ENCODE measurements at regions not wholly inside any gene's neighbourhood (a gene's known extent, or its start where the extent isn't known, plus 50 kb on each side); places are given as distances from the start of the nearest gene placed in this dataset.

DNA sequence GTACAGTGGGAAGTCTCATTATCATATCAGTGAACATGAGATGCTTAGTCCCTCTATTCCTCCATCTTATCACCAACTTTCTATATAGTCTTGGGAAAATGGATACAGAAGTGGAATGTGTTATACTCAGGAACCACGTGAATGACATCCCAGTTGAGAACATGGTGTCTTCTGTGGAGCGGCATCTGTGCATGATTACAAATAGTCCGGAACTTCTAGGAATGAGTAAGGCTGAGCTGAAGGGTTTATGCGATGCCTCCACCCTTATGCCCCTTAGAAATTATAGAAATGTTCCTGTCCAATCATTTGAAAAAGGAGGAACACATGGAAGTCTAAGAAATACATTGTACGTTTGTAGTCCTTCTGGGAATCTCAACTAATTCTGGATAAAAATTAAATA lies 64.8 kb upstream of the TMEM108 start:
- Histone ChIP-seq H3K4me3 (ENCODE audit: low read depth in 2 of 2, low read length in 1 of 2) (no peak overlapping the region), H3K9me3 (no peaks in the 10 kb centered on the region), H3K9ac (no peak overlapping the region), H3K4me1 (ENCODE audit: control insufficient read depth in 1 of 2, insufficient read depth in 2 of 2, low read depth in 1 of 2, low read length in 1 of 2) (no peaks in the 10 kb centered on the region), H4K20me1 (ENCODE audit: insufficient read depth) (no peaks in the 10 kb centered on the region), H3K36me3 (replicated peaks in 1 of 2; ENCODE audit: control insufficient read depth in 1 of 2, insufficient read depth in 2 of 2, low read length in 1 of 2) (no peaks in the 10 kb centered on the region), H3K27me3 (ENCODE audit: insufficient read depth) (peaks cover 4% of the 10 kb centered on the region; the same call in 1 of the 2 replicates), H3K9me2 (no peaks in the 10 kb centered on the region), H2AFZ (ENCODE audit: low read depth) (no peak overlapping the region), H3K4me2 (no peak overlapping the region), H3K79me2 (ENCODE audit: insufficient read depth) (no peaks in the 10 kb centered on the region), H3K27ac (ENCODE audit: low read depth in 2 of 2, low read length in 1 of 2) (no peak overlapping the region), H3F3A (replicated peaks; ENCODE audit: insufficient read depth) (no peaks in the 10 kb centered on the region)
- WGBS (ENCODE audit: low lambda C conversion rate): 65% methylated on average over 5 of the region's 5 CpGs
- DNase-seq: no peak
- no peak for TF ChIP-seq RFX5 (IDR thresholded peaks at IDR 0.05; ENCODE audit: low read length)
- TF ChIP-seq, protein P1, sequence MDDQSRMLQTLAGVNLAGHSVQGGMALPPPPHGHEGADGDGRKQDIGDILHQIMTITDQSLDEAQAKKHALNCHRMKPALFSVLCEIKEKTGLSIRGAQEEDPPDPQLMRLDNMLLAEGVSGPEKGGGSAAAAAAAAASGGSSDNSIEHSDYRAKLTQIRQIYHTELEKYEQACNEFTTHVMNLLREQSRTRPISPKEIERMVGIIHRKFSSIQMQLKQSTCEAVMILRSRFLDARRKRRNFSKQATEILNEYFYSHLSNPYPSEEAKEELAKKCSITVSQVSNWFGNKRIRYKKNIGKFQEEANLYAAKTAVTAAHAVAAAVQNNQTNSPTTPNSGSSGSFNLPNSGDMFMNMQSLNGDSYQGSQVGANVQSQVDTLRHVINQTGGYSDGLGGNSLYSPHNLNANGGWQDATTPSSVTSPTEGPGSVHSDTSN (IDR thresholded peaks at IDR 0.05): no peak
- TF ChIP-seq, protein P2, sequence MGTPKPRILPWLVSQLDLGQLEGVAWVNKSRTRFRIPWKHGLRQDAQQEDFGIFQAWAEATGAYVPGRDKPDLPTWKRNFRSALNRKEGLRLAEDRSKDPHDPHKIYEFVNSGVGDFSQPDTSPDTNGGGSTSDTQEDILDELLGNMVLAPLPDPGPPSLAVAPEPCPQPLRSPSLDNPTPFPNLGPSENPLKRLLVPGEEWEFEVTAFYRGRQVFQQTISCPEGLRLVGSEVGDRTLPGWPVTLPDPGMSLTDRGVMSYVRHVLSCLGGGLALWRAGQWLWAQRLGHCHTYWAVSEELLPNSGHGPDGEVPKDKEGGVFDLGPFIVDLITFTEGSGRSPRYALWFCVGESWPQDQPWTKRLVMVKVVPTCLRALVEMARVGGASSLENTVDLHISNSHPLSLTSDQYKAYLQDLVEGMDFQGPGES (IDR thresholded peaks at IDR 0.05; ENCODE audit: low read depth, low read length): no peak
- TF ChIP-seq JUND (IDR thresholded peaks at IDR 0.05): no peak
- TF ChIP-seq EZH2phosphoT487 (IDR thresholded peaks at IDR 0.05; ENCODE audit: borderline replicate concordance, low read depth): no peak
- no peak for TF ChIP-seq NFIC (IDR thresholded peaks at IDR 0.05; ENCODE audit: borderline replicate concordance)
- TF ChIP-seq, protein P3, sequence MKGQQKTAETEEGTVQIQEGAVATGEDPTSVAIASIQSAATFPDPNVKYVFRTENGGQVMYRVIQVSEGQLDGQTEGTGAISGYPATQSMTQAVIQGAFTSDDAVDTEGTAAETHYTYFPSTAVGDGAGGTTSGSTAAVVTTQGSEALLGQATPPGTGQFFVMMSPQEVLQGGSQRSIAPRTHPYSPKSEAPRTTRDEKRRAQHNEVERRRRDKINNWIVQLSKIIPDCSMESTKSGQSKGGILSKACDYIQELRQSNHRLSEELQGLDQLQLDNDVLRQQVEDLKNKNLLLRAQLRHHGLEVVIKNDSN (IDR thresholded peaks at IDR 0.05; ENCODE audit: borderline replicate concordance, low read depth): no peak
- TF ChIP-seq FOXM1 (IDR thresholded peaks at IDR 0.05; ENCODE audit: low read depth): no peak
- TF ChIP-seq, protein P4, sequence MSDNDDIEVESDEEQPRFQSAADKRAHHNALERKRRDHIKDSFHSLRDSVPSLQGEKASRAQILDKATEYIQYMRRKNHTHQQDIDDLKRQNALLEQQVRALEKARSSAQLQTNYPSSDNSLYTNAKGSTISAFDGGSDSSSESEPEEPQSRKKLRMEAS (IDR thresholded peaks at IDR 0.05; ENCODE audit: low read depth): no peak
- no peak for TF ChIP-seq RCOR1 (IDR thresholded peaks at IDR 0.05; ENCODE audit: low read length)
- TF ChIP-seq SMC3 (IDR thresholded peaks at IDR 0.05; ENCODE audit: low read depth, low read length): no peak
- no peak for TF ChIP-seq NRF1 (IDR thresholded peaks at IDR 0.05; ENCODE audit: low read depth, low read length)
- TF ChIP-seq GABPA (IDR thresholded peaks at IDR 0.05; ENCODE audit: low read depth): no peak
- CTCF ChIA-PET: no interaction called here
- POLR2A ChIA-PET: no interaction called here

DNA sequence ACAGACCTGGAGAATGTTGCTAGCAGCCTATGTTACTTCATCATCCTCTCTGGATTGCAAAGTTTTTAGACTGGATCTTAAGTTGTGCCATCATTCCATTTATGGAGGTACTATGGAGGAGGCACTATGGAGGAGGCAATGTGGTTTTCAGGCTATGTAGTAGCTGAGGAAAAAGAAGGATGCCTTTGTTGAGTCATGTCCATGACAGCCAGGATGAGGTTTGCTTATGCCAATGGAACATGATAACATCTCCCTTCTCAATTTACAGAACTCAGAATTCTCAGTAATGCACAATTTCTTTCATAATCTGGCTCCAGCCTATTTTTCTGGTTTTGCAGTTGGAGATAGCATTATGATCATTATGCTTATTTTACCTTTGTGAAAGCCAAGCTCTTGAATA lies 65.9 kb upstream of the TMEM108 start:
- CTCF ChIA-PET: no interaction called here
- Histone ChIP-seq H3K27me3 (ENCODE audit: insufficient read depth) (peaks cover 7% of the 10 kb centered on the region; the same call in 1 of the 2 replicates), H3K4me1 (ENCODE audit: control insufficient read depth in 1 of 2, insufficient read depth in 2 of 2, low read depth in 1 of 2, low read length in 1 of 2) (no peaks in the 10 kb centered on the region), H4K20me1 (ENCODE audit: insufficient read depth) (no peaks in the 10 kb centered on the region), H2AFZ (ENCODE audit: low read depth) (no peak overlapping the region), H3K36me3 (replicated peaks in 1 of 2; ENCODE audit: control insufficient read depth in 1 of 2, insufficient read depth in 2 of 2, low read length in 1 of 2) (no peaks in the 10 kb centered on the region), H3F3A (replicated peaks; ENCODE audit: insufficient read depth) (no peaks in the 10 kb centered on the region), H3K79me2 (ENCODE audit: insufficient read depth) (no peaks in the 10 kb centered on the region), H3K9me2 (no peaks in the 10 kb centered on the region), H3K9ac (no peak overlapping the region), H3K27ac (ENCODE audit: low read depth in 2 of 2, low read length in 1 of 2) (no peak overlapping the region), H3K4me3 (ENCODE audit: low read depth in 2 of 2, low read length in 1 of 2) (no peak overlapping the region), H3K4me2 (no peak overlapping the region), H3K9me3 (no peaks in the 10 kb centered on the region)
- DNase-seq: no peak
- POLR2A ChIA-PET: no interaction called here
- TF ChIP-seq ELF1 (IDR thresholded peaks at IDR 0.05): no peak
- TF ChIP-seq FOXM1 (IDR thresholded peaks at IDR 0.05; ENCODE audit: low read depth): no peak
- TF ChIP-seq SIN3A (IDR thresholded peaks at IDR 0.05; ENCODE audit: borderline replicate concordance, low read depth, low read length): no peak
- no peak for TF ChIP-seq TAF1 (IDR thresholded peaks at IDR 0.05; ENCODE audit: borderline replicate concordance, low read depth, low read length)
- TF ChIP-seq, protein P5, sequence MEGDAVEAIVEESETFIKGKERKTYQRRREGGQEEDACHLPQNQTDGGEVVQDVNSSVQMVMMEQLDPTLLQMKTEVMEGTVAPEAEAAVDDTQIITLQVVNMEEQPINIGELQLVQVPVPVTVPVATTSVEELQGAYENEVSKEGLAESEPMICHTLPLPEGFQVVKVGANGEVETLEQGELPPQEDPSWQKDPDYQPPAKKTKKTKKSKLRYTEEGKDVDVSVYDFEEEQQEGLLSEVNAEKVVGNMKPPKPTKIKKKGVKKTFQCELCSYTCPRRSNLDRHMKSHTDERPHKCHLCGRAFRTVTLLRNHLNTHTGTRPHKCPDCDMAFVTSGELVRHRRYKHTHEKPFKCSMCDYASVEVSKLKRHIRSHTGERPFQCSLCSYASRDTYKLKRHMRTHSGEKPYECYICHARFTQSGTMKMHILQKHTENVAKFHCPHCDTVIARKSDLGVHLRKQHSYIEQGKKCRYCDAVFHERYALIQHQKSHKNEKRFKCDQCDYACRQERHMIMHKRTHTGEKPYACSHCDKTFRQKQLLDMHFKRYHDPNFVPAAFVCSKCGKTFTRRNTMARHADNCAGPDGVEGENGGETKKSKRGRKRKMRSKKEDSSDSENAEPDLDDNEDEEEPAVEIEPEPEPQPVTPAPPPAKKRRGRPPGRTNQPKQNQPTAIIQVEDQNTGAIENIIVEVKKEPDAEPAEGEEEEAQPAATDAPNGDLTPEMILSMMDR (IDR thresholded peaks at IDR 0.05): no peak
- no peak for TF ChIP-seq FOXJ3 (CRISPR knock-in tag; IDR thresholded peaks at IDR 0.05)
- no peak; the same call in 1 of the 2 replicates for TF ChIP-seq POLR2AphosphoS5 (IDR thresholded peaks at IDR 0.05; ENCODE audit: low read depth, low read length)
- TF ChIP-seq EZH2phosphoT487 (IDR thresholded peaks at IDR 0.05; ENCODE audit: borderline replicate concordance, low read depth): no peak
- peak; percentile 58 for TF ChIP-seq JUND (IDR thresholded peaks at IDR 0.05)
- TF ChIP-seq, protein P2 (IDR thresholded peaks at IDR 0.05; ENCODE audit: low read depth, low read length): no peak
- TF ChIP-seq CHD2 (IDR thresholded peaks at IDR 0.05; ENCODE audit: low read length, partially characterized antibody): no peak
- TF ChIP-seq RAD21 (IDR thresholded peaks at IDR 0.05; ENCODE audit: low read length): no peak
- no peak for TF ChIP-seq RCOR1 (IDR thresholded peaks at IDR 0.05; ENCODE audit: low read length)
- TF ChIP-seq TEAD4 (IDR thresholded peaks at IDR 0.05; ENCODE audit: borderline replicate concordance, insufficient read depth): 0 out of 2 replicates have a peak, but pooled peaks have one; percentile 15
